ENCODE measurements at regions not wholly inside any gene's neighbourhood (a gene's known extent, or its start where the extent isn't known, plus 50 kb on each side); places are given as distances from the start of the nearest gene placed in this dataset.

DNA sequence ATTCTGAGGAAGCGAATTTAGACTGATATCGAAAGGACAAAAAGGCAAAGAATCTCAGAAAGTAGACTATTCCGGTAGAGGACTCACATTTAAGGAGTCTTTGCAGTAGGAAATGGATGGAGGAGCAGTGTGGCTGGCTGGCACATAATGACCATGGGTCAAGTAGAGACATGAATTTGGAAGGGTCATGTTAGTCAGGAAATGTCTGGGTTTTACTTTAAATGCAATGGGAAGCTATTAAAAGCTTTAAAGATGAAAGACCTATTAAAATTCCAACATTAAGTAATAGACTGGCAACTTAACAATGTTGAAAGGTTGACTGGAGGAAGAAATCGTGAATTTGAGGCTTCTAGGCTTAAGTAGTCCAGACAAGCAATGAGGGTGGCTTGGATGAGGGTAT, 90.0 kb upstream of the SEMA3C start:
- TF ChIP-seq ZNF830 (tag by site-specific recombination; IDR thresholded peaks at IDR 0.05; ENCODE audit: low read depth) (no peak), ZNF433 (tag by site-specific recombination; IDR thresholded peaks at IDR 0.05; ENCODE audit: low read depth) (no peak)
- TF ChIP-seq, protein P1, sequence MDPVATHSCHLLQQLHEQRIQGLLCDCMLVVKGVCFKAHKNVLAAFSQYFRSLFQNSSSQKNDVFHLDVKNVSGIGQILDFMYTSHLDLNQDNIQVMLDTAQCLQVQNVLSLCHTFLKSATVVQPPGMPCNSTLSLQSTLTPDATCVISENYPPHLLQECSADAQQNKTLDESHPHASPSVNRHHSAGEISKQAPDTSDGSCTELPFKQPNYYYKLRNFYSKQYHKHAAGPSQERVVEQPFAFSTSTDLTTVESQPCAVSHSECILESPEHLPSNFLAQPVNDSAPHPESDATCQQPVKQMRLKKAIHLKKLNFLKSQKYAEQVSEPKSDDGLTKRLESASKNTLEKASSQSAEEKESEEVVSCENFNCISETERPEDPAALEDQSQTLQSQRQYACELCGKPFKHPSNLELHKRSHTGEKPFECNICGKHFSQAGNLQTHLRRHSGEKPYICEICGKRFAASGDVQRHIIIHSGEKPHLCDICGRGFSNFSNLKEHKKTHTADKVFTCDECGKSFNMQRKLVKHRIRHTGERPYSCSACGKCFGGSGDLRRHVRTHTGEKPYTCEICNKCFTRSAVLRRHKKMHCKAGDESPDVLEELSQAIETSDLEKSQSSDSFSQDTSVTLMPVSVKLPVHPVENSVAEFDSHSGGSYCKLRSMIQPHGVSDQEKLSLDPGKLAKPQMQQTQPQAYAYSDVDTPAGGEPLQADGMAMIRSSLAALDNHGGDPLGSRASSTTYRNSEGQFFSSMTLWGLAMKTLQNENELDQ (tag by site-specific recombination; IDR thresholded peaks at IDR 0.05; ENCODE audit: low read depth): no peak
- TF ChIP-seq, protein P2, sequence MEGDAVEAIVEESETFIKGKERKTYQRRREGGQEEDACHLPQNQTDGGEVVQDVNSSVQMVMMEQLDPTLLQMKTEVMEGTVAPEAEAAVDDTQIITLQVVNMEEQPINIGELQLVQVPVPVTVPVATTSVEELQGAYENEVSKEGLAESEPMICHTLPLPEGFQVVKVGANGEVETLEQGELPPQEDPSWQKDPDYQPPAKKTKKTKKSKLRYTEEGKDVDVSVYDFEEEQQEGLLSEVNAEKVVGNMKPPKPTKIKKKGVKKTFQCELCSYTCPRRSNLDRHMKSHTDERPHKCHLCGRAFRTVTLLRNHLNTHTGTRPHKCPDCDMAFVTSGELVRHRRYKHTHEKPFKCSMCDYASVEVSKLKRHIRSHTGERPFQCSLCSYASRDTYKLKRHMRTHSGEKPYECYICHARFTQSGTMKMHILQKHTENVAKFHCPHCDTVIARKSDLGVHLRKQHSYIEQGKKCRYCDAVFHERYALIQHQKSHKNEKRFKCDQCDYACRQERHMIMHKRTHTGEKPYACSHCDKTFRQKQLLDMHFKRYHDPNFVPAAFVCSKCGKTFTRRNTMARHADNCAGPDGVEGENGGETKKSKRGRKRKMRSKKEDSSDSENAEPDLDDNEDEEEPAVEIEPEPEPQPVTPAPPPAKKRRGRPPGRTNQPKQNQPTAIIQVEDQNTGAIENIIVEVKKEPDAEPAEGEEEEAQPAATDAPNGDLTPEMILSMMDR (tag by site-specific recombination; IDR thresholded peaks at IDR 0.05): no peak
